Thoracic aorta (tissue), 2 donors: ENCODE measurements at regions not wholly inside any gene's neighbourhood (a gene's known extent, or its start where the extent isn't known, plus 50 kb on each side); places are given as distances from the start of the nearest gene placed in this dataset.

Experiments used
- ATAC-seq: fragments of 150-250 bp; one replicate; pipeline ENCODE4 v1.8.0; 2017; ENCODE audit warnings: low read depth; ENCODE audit not compliant: insufficient number of reproducible peaks, low FRiP score
- DNase-seq: peaks from one replicate; pipeline ENCODE4 v3.0.0-alpha.2; 2020; ENCODE audit warnings: low spot score
- H3K27ac ChIP-seq, 2 donors: fragments of 200-600 bp; sonication (generic); 1 replicate in 1 of 2; 2 replicates in 1 of 2; pipeline ENCODE4 v1.5.1; 2016; ENCODE audit warnings: mild to moderate bottlenecking in 2 of 2, moderate library complexity in 2 of 2
- H3K27me3 ChIP-seq: fragments of 200-600 bp; sonication (generic); replicated peaks from 2 replicates; pipeline ENCODE4 v1.6.0; 2016; ENCODE audit warnings: mild to moderate bottlenecking; ENCODE audit not compliant: insufficient read depth
- H3K36me3 ChIP-seq: fragments of 200-600 bp; sonication (generic); one replicate; pipeline ENCODE4 v1.5.1; 2016
- H3K4me1 ChIP-seq, 2 donors: fragments of 200-600 bp; sonication (generic); 1 replicate in 1 of 2; 2 replicates in 1 of 2; pipeline versions ENCODE4 v1.5.1 to v1.6.0; 2016; ENCODE audit warnings: low read depth in 2 of 2, mild to moderate bottlenecking in 1 of 2; ENCODE audit not compliant: control insufficient read depth in 1 of 2
- H3K4me3 ChIP-seq: fragments of 200-600 bp; sonication (generic); 2 replicates; pipeline ENCODE4 v1.5.1; 2016; ENCODE audit warnings: mild to moderate bottlenecking
- H3K9me3 ChIP-seq: fragments of 200-600 bp; sonication (generic); 2 replicates; pipeline ENCODE4 v1.5.1; 2016
- CTCF ChIP-seq: fragments of 200-600 bp; sonication (generic); IDR thresholded peaks from one replicate; pipeline ENCODE4 v1.5.1; 2019; ENCODE audit warnings: antibody characterized with exemption

GRCh38 chr15:47388299-47388698 is 329.0 kb upstream of the SEMA6D start:
- peaks cover 0 to 11% of the 10 kb centered on the region in 2 donors for H3K4me1 ChIP-seq
- no peaks in the 10 kb centered on the region for H3K36me3 ChIP-seq
- no peak for TF ChIP-seq CTCF
- H3K4me3 ChIP-seq: no peak overlapping the region
- DNase-seq: no peak
- ATAC-seq: no peak
- no peaks in the 10 kb centered on the region for H3K27me3 ChIP-seq
- no peak overlapping the region for H3K27ac ChIP-seq
- H3K9me3 ChIP-seq: no peaks in the 10 kb centered on the region

GRCh38 chr15:47390208-47390765 is 327.0 kb upstream of the SEMA6D start:
- no peaks in the 10 kb centered on the region for H3K27me3 ChIP-seq
- DNase-seq (no peak), ATAC-seq (no peak)
- TF ChIP-seq CTCF: no peak
- H3K36me3 ChIP-seq: no peaks in the 10 kb centered on the region
- no peaks in the 10 kb centered on the region for H3K4me1 ChIP-seq
- H3K9me3 ChIP-seq: no peaks in the 10 kb centered on the region
- H3K27ac ChIP-seq: no peak overlapping the region
- no peak overlapping the region for H3K4me3 ChIP-seq

GRCh38 chr15:47394286-47394809 is 323.0 kb upstream of the SEMA6D start:
- no peaks in the 10 kb centered on the region for H3K36me3 ChIP-seq

GRCh38 chr15:47395076-47395475 is 322.2 kb upstream of the SEMA6D start:
- no peaks in the 10 kb centered on the region for H3K4me1 ChIP-seq
- no peak for TF ChIP-seq CTCF
- ATAC-seq (no peak), DNase-seq (no peak)
- H3K4me3 ChIP-seq: no peak overlapping the region
- no peaks in the 10 kb centered on the region for H3K36me3 ChIP-seq
- H3K27ac ChIP-seq: no peak overlapping the region
- no peaks in the 10 kb centered on the region for H3K9me3 ChIP-seq
- no peaks in the 10 kb centered on the region for H3K27me3 ChIP-seq

More at GRCh38 chr15:47394286-47394809, 323.0 kb upstream of the SEMA6D start:
- DNase-seq (no peak), ATAC-seq (no peak)
- no peak for TF ChIP-seq CTCF
- H3K9me3 ChIP-seq: no peaks in the 10 kb centered on the region
- no peaks in the 10 kb centered on the region for H3K27me3 ChIP-seq
- H3K4me3 ChIP-seq: no peak overlapping the region
- no peaks in the 10 kb centered on the region for H3K4me1 ChIP-seq
- no peak overlapping the region for H3K27ac ChIP-seq

- no peaks in the 10 kb centered on the region for H3K36me3 ChIP-seq
- no peak for TF ChIP-seq CTCF
- ATAC-seq: no peak
- H3K27me3 ChIP-seq: no peaks in the 10 kb centered on the region
- no peaks in the 10 kb centered on the region for H3K9me3 ChIP-seq
- no peaks in the 10 kb centered on the region for H3K4me1 ChIP-seq
- no peak for DNase-seq
- no peak overlapping the region for H3K4me3 ChIP-seq
- H3K27ac ChIP-seq: no peak overlapping the region
Observed at GRCh38 chr15:47397655-47398054, 319.6 kb upstream of the SEMA6D start.
